Endothelial cell of umbilical vein (primary cell): ENCODE measurements at regions not wholly inside any gene's neighbourhood (a gene's known extent, or its start where the extent isn't known, plus 50 kb on each side); places are given as distances from the start of the nearest gene placed in this dataset.

Experiments used
- BruUV-seq: library from RNA; stranded (reverse); fragments of 400-500 nt; replicated peaks from 2 replicates; lab custom pipeline; 2021; lab: Mats Ljungman, UMichigan
- CTCF ChIA-PET: fragments of 300-600, 350-600 bp; sonication (Branson Sonifier 250); formaldehyde crosslinking; loops from one replicate; lab custom pipeline; 2021; ENCODE audit warnings: antibody characterized with exemption, inconsistent platforms; lab: Charles Lee
- POLR2A ChIA-PET: fragments of 300-600, 350-600 bp; sonication (Branson Sonifier 250); formaldehyde crosslinking; loops from one replicate; lab custom pipeline; 2021; ENCODE audit warnings: antibody characterized with exemption, inconsistent platforms; lab: Charles Lee
- DNase-seq: peaks from one replicate; pipeline ENCODE4 v3.0.0-alpha.2; 2011; ENCODE audit warnings: low read depth, low spot score
- FAIRE-seq: peaks from 2 replicates; lab custom pipeline; 2011; peaks lifted over from hg19 to GRCh38; lab: Jason Lieb, UNC
- H2AFZ ChIP-seq: 2 replicates; pipeline ENCODE4 v1.6.0; 2012; ENCODE audit warnings: low read depth, low read length, control low read depth, inconsistent platforms
- H3K27ac ChIP-seq: 2 replicates; pipeline ENCODE4 v1.5.1; 2011; ENCODE audit warnings: low read depth, mild to moderate bottlenecking, control low read depth, low read length, moderate library complexity; ENCODE audit not compliant: insufficient read depth
- H3K27me3 ChIP-seq, 2 experiments: 2 replicates each; pipeline versions ENCODE4 v1.6.0 to v1.6.1; 2011; ENCODE audit warnings: low read length in 2 of 2, mixed read lengths in 1 of 2; ENCODE audit not compliant: control insufficient read depth in 2 of 2, insufficient read depth in 2 of 2
- H3K36me3 ChIP-seq, 2 experiments: 2 replicates in 1 of 2; 3 replicates in 1 of 2; pipeline ENCODE4 v1.5.1; 2011; ENCODE audit warnings: low read length in 2 of 2, mild to moderate bottlenecking in 1 of 2, moderate library complexity in 1 of 2; ENCODE audit not compliant: control insufficient read depth in 2 of 2, insufficient read depth in 2 of 2; ENCODE audit errors: extremely low read depth in 1 of 2
- H3K4me1 ChIP-seq: 3 replicates; pipeline ENCODE4 v1.5.1; 2011; ENCODE audit warnings: mild to moderate bottlenecking, low read length; ENCODE audit not compliant: control insufficient read depth, insufficient read depth; ENCODE audit errors: extremely low read depth
- H3K4me2 ChIP-seq: 2 replicates; pipeline ENCODE4 v1.6.1; 2011; ENCODE audit warnings: low read length, control low read depth, mixed read lengths; ENCODE audit not compliant: insufficient read depth
- H3K4me3 ChIP-seq, 3 experiments: fragments of 200-600 bp in 1 of 3; sonication (generic), shearing (Covaris generic) in 1 of 3; replicated peaks in 1 of 3; 2 replicates each; pipeline ENCODE4 v1.5.1; 2011 to 2016; ENCODE audit warnings: control low read depth in 3 of 3, low read length in 3 of 3, mild to moderate bottlenecking in 2 of 3, inconsistent platforms in 1 of 3, low read depth in 1 of 3, moderate library complexity in 1 of 3; ENCODE audit not compliant: insufficient read depth in 1 of 3
- H3K79me2 ChIP-seq: 2 replicates; pipeline ENCODE4 v1.6.0; 2012; ENCODE audit warnings: low read length, inconsistent platforms; ENCODE audit not compliant: control insufficient read depth, insufficient read depth
- H3K9ac ChIP-seq: replicated peaks from 2 replicates; pipeline ENCODE3; 2011; ENCODE audit warnings: low read length, control low read depth; ENCODE audit not compliant: insufficient read depth; ENCODE audit errors: extremely low read depth
- H3K9me1 ChIP-seq: replicated peaks from 3 replicates; pipeline ENCODE4 v1.6.0; 2011; ENCODE audit warnings: mild to moderate bottlenecking, low read length; ENCODE audit not compliant: control insufficient read depth, insufficient read depth; ENCODE audit errors: extremely low read depth
- H3K9me3 ChIP-seq: replicated peaks from 2 replicates; pipeline ENCODE4 v1.5.1; 2012; ENCODE audit warnings: low read length, inconsistent platforms; ENCODE audit not compliant: control insufficient read depth, insufficient read depth
- H4K20me1 ChIP-seq: replicated peaks from 2 replicates; pipeline ENCODE3; 2011; ENCODE audit warnings: mild to moderate bottlenecking, low read length; ENCODE audit not compliant: control insufficient read depth, insufficient read depth; ENCODE audit errors: extremely low read depth
- EZH2 ChIP-seq: IDR thresholded peaks from 2 replicates; pipeline ENCODE4 v1.6.1; 2012; ENCODE audit warnings: borderline replicate concordance, low read depth, mild to moderate bottlenecking, moderate library complexity, low read length, inconsistent platforms; ENCODE audit not compliant: severe bottlenecking
- FOS ChIP-seq: IDR thresholded peaks from 2 replicates; pipeline ENCODE4 v1.6.1; 2011; ENCODE audit warnings: mild to moderate bottlenecking, low read length, moderate library complexity, borderline replicate concordance; ENCODE audit not compliant: insufficient read depth
- GATA2 ChIP-seq: IDR thresholded peaks from 2 replicates; pipeline ENCODE4 v1.7.0; 2011; ENCODE audit warnings: low read depth, mild to moderate bottlenecking, moderate library complexity, mixed read lengths, low read length; ENCODE audit not compliant: insufficient read length, insufficient read depth
- JUN ChIP-seq: IDR thresholded peaks from 2 replicates; pipeline ENCODE4 v1.6.1; 2011; ENCODE audit warnings: borderline replicate concordance, low read depth; ENCODE audit not compliant: insufficient read length, insufficient read depth
- MYC ChIP-seq: IDR thresholded peaks from one replicate; pipeline ENCODE4 v1.6.1; 2011; ENCODE audit warnings: mild to moderate bottlenecking, low read depth, low read length
- POLR2A ChIP-seq: IDR thresholded peaks from 2 replicates; pipeline ENCODE4 v1.6.1; 2012; ENCODE audit warnings: low read depth, mild to moderate bottlenecking, control low read depth, low read length
- dilution Hi-C: fragments of 300-500 bp; cut with MboI; formaldehyde crosslinking; loops from one replicate; pipeline ENCODE4 v1.15.0; 2019; ENCODE audit warnings: low sequenced_read_pairs; ENCODE audit not compliant: extremely low pct_ligation_motif_present
- intact Hi-C: fragments of 100-400 bp; cut with micrococcal nuclease; formaldehyde crosslinking; loops from one replicate; pipeline ENCODE4 v1.10.0; 2022
- TF ChIP-seq, protein P1 (sequence below), 2 donors: IDR thresholded peaks; 1 replicate in 1 of 2; 2 replicates in 1 of 2; pipeline ENCODE4 v1.5.1; 2011; ENCODE audit warnings: low read length in 2 of 2, mild to moderate bottlenecking in 2 of 2, moderate library complexity in 2 of 2, control low read depth in 1 of 2, inconsistent platforms in 1 of 2, low read depth in 1 of 2; ENCODE audit not compliant: insufficient read depth in 1 of 2; ENCODE audit errors: extremely low read depth in 1 of 2
- TF ChIP-seq, protein P2 (sequence below): IDR thresholded peaks from 2 replicates; pipeline ENCODE4 v1.6.1; 2011; ENCODE audit not compliant: insufficient read depth, insufficient read length

DNA sequence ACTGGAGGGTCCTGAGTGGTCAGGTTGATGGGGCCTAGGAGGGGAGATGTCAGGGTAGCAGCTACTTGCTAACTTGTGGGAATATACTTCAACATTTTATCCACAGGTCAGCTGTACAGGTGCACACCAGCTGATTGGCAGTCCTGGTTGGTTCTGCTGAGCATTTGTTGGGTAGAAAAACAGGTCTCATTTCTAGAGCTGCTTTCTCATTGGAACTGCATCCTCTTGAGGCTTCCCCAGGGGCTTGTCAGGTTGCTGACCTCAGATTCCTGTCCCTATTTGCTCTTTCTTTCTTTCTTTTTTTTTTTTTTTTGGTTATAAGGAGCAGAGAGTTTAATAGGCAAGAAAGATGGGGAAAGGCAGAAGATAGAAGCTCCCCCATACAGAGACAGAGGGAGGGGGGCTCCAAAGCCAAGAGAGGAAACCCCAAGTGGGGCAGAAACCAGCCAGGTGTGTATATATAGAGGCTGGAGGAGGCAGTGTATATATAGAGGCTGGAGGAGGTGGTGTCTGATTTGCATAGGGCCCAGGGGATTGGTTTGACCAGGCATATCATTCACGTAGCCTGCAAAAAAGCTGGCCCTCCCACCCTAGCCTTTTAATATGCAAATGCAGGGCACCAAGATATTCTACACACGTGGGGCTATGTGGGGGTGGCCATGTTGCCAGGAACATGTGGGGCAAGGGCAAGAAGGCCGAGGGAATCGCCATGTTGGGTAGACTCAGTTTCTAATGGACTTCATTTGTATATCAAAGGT is 57.3 kb upstream of the STUM start:
- Histone ChIP-seq H3K27ac (no peak overlapping the region), H3K9me1 (no peaks in the 10 kb centered on the region), H3K36me3 (no peaks in the 10 kb centered on the region), H3K4me2 (no peak overlapping the region), H3K9me3 (no peaks in the 10 kb centered on the region), H3K4me1 (no peaks in the 10 kb centered on the region), H3K4me3 (no peak overlapping the region), H2AFZ (no peak overlapping the region), H3K79me2 (no peaks in the 10 kb centered on the region), H3K27me3 (no peaks in the 10 kb centered on the region), H4K20me1 (no peaks in the 10 kb centered on the region), H3K9ac (no peak overlapping the region)
- DNase-seq, result no peak
- no peak for TF ChIP-seq POLR2A
- no peak for TF ChIP-seq EZH2
- no peak for TF ChIP-seq MYC
- TF ChIP-seq, protein P1, sequence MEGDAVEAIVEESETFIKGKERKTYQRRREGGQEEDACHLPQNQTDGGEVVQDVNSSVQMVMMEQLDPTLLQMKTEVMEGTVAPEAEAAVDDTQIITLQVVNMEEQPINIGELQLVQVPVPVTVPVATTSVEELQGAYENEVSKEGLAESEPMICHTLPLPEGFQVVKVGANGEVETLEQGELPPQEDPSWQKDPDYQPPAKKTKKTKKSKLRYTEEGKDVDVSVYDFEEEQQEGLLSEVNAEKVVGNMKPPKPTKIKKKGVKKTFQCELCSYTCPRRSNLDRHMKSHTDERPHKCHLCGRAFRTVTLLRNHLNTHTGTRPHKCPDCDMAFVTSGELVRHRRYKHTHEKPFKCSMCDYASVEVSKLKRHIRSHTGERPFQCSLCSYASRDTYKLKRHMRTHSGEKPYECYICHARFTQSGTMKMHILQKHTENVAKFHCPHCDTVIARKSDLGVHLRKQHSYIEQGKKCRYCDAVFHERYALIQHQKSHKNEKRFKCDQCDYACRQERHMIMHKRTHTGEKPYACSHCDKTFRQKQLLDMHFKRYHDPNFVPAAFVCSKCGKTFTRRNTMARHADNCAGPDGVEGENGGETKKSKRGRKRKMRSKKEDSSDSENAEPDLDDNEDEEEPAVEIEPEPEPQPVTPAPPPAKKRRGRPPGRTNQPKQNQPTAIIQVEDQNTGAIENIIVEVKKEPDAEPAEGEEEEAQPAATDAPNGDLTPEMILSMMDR (IDR thresholded peaks at IDR 0.05; ENCODE audit: extremely low read depth in 1 of 2, insufficient read depth in 1 of 2, low read depth in 1 of 2, low read length in 2 of 2), result no peak
- TF ChIP-seq GATA2, result no peak
- no peak for TF ChIP-seq FOS
- TF ChIP-seq JUN, result no peak
- TF ChIP-seq, protein P2, sequence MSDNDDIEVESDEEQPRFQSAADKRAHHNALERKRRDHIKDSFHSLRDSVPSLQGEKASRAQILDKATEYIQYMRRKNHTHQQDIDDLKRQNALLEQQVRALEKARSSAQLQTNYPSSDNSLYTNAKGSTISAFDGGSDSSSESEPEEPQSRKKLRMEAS, result no peak
- dilution Hi-C loops, result no loop called here
- POLR2A ChIA-PET, result no interaction called here
- FAIRE-seq, result no peak
- no TSS peak for BruUV-seq
- intact Hi-C loops, result no loop called here
- CTCF ChIA-PET, result interaction anchor here (1.9 kb wide), 1 partner anchor 34 kb away, joined by 5 read pairs; no protein-coding TSS in a partner anchor
